A673 (cell line): ENCODE measurements at regions not wholly inside any gene's neighbourhood (a gene's known extent, or its start where the extent isn't known, plus 50 kb on each side); places are given as distances from the start of the nearest gene placed in this dataset.
"Not testable (repeated sequence)": the region's sequence is repeated elsewhere in the genome, so short reads cannot be mapped to it uniquely, and the experiment has no call there.

Experiments
- EZH2 ChIP-seq: fragments of 200-600 bp; sonication (generic); IDR thresholded peaks from 2 replicates; pipeline ENCODE4 v1.6.1; 2017; ENCODE audit warnings: borderline replicate concordance, low read depth, mild to moderate bottlenecking, mixed read lengths, antibody characterized with exemption, low read length; ENCODE audit not compliant: poor library complexity, severe bottlenecking
- TF ChIP-seq, protein P1 (sequence below): fragments of 300-800, 200-600 bp; sonication (generic); conservative IDR thresholded peaks from 2 replicates; pipeline ENCODE4 v1.5.1; 2017; ENCODE audit warnings: low read depth, mild to moderate bottlenecking, antibody characterized with exemption, low read length, moderate library complexity, mixed read lengths

DNA sequence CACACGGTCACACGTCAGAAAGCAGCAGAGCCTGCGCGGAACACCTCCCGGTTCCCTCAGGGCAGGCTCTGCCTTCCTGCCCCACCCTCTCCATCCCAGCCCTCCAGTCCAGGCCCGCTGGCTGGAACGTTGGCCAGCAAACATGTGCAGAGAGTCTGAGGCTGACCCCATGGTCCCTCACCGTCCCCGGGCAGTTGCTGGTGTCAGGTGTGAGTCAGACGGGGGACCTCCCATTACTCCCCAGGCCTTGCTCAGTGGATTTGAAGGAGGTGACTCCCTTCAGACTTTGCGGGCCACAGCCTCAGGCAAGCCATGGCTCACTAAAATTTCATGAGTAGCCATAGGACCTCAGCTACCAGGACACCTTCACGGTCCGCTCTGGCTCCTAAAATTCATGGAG is 74.7 kb downstream of the ATP6V0E2 start:
- TF ChIP-seq, protein P1, sequence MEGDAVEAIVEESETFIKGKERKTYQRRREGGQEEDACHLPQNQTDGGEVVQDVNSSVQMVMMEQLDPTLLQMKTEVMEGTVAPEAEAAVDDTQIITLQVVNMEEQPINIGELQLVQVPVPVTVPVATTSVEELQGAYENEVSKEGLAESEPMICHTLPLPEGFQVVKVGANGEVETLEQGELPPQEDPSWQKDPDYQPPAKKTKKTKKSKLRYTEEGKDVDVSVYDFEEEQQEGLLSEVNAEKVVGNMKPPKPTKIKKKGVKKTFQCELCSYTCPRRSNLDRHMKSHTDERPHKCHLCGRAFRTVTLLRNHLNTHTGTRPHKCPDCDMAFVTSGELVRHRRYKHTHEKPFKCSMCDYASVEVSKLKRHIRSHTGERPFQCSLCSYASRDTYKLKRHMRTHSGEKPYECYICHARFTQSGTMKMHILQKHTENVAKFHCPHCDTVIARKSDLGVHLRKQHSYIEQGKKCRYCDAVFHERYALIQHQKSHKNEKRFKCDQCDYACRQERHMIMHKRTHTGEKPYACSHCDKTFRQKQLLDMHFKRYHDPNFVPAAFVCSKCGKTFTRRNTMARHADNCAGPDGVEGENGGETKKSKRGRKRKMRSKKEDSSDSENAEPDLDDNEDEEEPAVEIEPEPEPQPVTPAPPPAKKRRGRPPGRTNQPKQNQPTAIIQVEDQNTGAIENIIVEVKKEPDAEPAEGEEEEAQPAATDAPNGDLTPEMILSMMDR: not testable (repeated sequence)
- TF ChIP-seq EZH2: not testable (repeated sequence)
